ENCODE measurements at regions not wholly inside any gene's neighbourhood (a gene's known extent, or its start where the extent isn't known, plus 50 kb on each side); places are given as distances from the start of the nearest gene placed in this dataset.

GRCh38 chrX:21150208-21150607 is 224.0 kb upstream of the CNKSR2 start:
- no peak overlapping the region for H3K18ac ChIP-seq (ENCODE audit: low read length)
- no peak overlapping the region for H3K4me3 ChIP-seq (ENCODE audit: low read length in 2 of 2)
- no peak overlapping the region for H2BK12ac ChIP-seq (ENCODE audit: low read length)
- no peaks in the 10 kb centered on the region for H3K27me3 ChIP-seq (ENCODE audit: control insufficient read depth in 3 of 3, insufficient read depth in 3 of 3, low read depth in 1 of 3, low read length in 3 of 3)
- H3K79me1 ChIP-seq (ENCODE audit: low read depth, low read length) = no peaks in the 10 kb centered on the region
- H3K4me2 ChIP-seq (ENCODE audit: insufficient read depth, low read length, poor library complexity, severe bottlenecking) = no peak overlapping the region
- no peak overlapping the region for H2BK120ac ChIP-seq (ENCODE audit: low read depth, low read length)
- no peak overlapping the region for H3K4ac ChIP-seq (ENCODE audit: low read length)
- H2BK5ac ChIP-seq (ENCODE audit: low read length) = no peak overlapping the region
- H3K27ac ChIP-seq (replicated peaks; ENCODE audit: low read length) = no peak overlapping the region
- no peaks in the 10 kb centered on the region for H3K4me1 ChIP-seq (ENCODE audit: control insufficient read depth in 2 of 2, insufficient read depth in 1 of 2, low read depth in 1 of 2, low read length in 2 of 2)
- H3K9me3 ChIP-seq (replicated peaks in 1 of 2; ENCODE audit: control insufficient read depth in 2 of 2, insufficient read depth in 1 of 2, low read depth in 1 of 2, low read length in 2 of 2) = no peaks in the 10 kb centered on the region
- no peak overlapping the region for H3K9ac ChIP-seq (ENCODE audit: low read depth, low read length, poor library complexity)
- H2BK15ac ChIP-seq (ENCODE audit: low read length) = no peak overlapping the region
- H4K8ac ChIP-seq (ENCODE audit: low read depth, low read length) = no peak overlapping the region
- no peak for DNase-seq (ENCODE audit: low spot score)
- no peak overlapping the region for H3K14ac ChIP-seq (ENCODE audit: low read length)
- no peak overlapping the region for H4K91ac ChIP-seq (ENCODE audit: low read depth, low read length, poor library complexity)
- H3K36me3 ChIP-seq (replicated peaks in 1 of 2; ENCODE audit: control insufficient read depth in 2 of 2, insufficient read depth in 2 of 2, low read length in 2 of 2) = no peaks in the 10 kb centered on the region
- no peak overlapping the region for H2AFZ ChIP-seq (ENCODE audit: low read length)
- WGBS, 2 donors (ENCODE audit: extremely low coverage in 2 of 2, insufficient read length in 2 of 2, insufficient replicate concordance in 1 of 2) = no CpG with 5 or more reads among the region's 3 CpGs
- no peak overlapping the region for H2AK5ac ChIP-seq (ENCODE audit: low read depth, low read length)
- no peak overlapping the region for H3K23ac ChIP-seq (ENCODE audit: low read depth, low read length, poor library complexity)

- Histone ChIP-seq H3K4ac (ENCODE audit: low read length) (no peak overlapping the region), H2BK120ac (ENCODE audit: low read depth, low read length) (no peak overlapping the region), H3K18ac (ENCODE audit: low read length) (no peak overlapping the region), H2AK5ac (ENCODE audit: low read depth, low read length) (no peak overlapping the region), H2AFZ (ENCODE audit: low read length) (no peak overlapping the region), H4K91ac (ENCODE audit: low read depth, low read length, poor library complexity) (no peak overlapping the region), H3K4me1 (ENCODE audit: control insufficient read depth in 2 of 2, insufficient read depth in 1 of 2, low read depth in 1 of 2, low read length in 2 of 2) (no peaks in the 10 kb centered on the region), H2BK5ac (ENCODE audit: low read length) (no peak overlapping the region), H4K8ac (ENCODE audit: low read depth, low read length) (no peak overlapping the region), H3K27me3 (ENCODE audit: control insufficient read depth in 3 of 3, insufficient read depth in 3 of 3, low read depth in 1 of 3, low read length in 3 of 3) (no peaks in the 10 kb centered on the region), H3K9ac (ENCODE audit: low read depth, low read length, poor library complexity) (no peak overlapping the region), H3K79me1 (ENCODE audit: low read depth, low read length) (no peaks in the 10 kb centered on the region), H3K9me3 (replicated peaks in 1 of 2; ENCODE audit: control insufficient read depth in 2 of 2, insufficient read depth in 1 of 2, low read depth in 1 of 2, low read length in 2 of 2) (no peaks in the 10 kb centered on the region), H3K4me2 (ENCODE audit: insufficient read depth, low read length, poor library complexity, severe bottlenecking) (no peak overlapping the region), H3K23ac (ENCODE audit: low read depth, low read length, poor library complexity) (no peak overlapping the region), H3K14ac (ENCODE audit: low read length) (no peak overlapping the region), H3K36me3 (replicated peaks in 1 of 2; ENCODE audit: control insufficient read depth in 2 of 2, insufficient read depth in 2 of 2, low read length in 2 of 2) (no peaks in the 10 kb centered on the region), H3K27ac (replicated peaks; ENCODE audit: low read length) (no peak overlapping the region), H2BK12ac (ENCODE audit: low read length) (no peak overlapping the region), H3K4me3 (ENCODE audit: low read length in 2 of 2) (no peak overlapping the region), H2BK15ac (ENCODE audit: low read length) (no peak overlapping the region)
- no CpG with 5 or more reads among the region's 1 CpG for WGBS, 2 donors (ENCODE audit: extremely low coverage in 2 of 2, insufficient read length in 2 of 2, insufficient replicate concordance in 1 of 2)
- DNase-seq (ENCODE audit: low spot score) = no peak
Observed at GRCh38 chrX:21151051-21151450, 223.2 kb upstream of the CNKSR2 start.

DNA sequence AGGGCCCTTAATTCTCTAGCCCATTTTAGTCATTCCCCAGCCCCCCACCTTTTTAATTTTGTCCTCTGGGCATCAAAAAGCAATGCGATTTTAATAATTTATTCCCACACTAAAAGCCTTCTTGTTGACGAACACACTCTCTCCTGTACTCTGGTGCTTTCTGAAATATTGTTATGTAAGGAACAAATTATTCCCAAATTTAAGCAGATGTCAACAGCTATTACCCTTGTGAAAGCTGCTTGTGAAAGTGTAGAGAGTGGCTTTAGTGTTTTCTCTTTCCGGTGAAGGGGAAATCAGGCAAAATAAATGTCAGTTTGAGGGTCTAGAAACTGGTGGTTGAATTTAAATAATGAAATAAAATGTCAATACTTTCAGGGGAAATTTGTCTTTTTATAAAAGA is 221.2 kb upstream of the CNKSR2 start:
- no peak overlapping the region for H3K4ac ChIP-seq (ENCODE audit: low read length)
- no peak overlapping the region for H3K9ac ChIP-seq (ENCODE audit: low read depth, low read length, poor library complexity)
- WGBS, 2 donors (ENCODE audit: extremely low coverage in 2 of 2, insufficient read length in 2 of 2, insufficient replicate concordance in 1 of 2) = no CpG with 5 or more reads among the region's 3 CpGs
- H2BK15ac ChIP-seq (ENCODE audit: low read length) = no peak overlapping the region
- H3K18ac ChIP-seq (ENCODE audit: low read length) = no peak overlapping the region
- H3K4me2 ChIP-seq (ENCODE audit: insufficient read depth, low read length, poor library complexity, severe bottlenecking) = no peak overlapping the region
- no peak overlapping the region for H3K27ac ChIP-seq (replicated peaks; ENCODE audit: low read length)
- DNase-seq (ENCODE audit: low spot score) = no peak
- no peak overlapping the region for H3K4me3 ChIP-seq (ENCODE audit: low read length in 2 of 2)
- no peaks in the 10 kb centered on the region for H3K27me3 ChIP-seq (ENCODE audit: control insufficient read depth in 3 of 3, insufficient read depth in 3 of 3, low read depth in 1 of 3, low read length in 3 of 3)
- H4K91ac ChIP-seq (ENCODE audit: low read depth, low read length, poor library complexity) = no peak overlapping the region
- H3K23ac ChIP-seq (ENCODE audit: low read depth, low read length, poor library complexity) = no peak overlapping the region
- H3K14ac ChIP-seq (ENCODE audit: low read length) = no peak overlapping the region
- H2AFZ ChIP-seq (ENCODE audit: low read length) = peak overlapping the region; percentile 41
- no peaks in the 10 kb centered on the region for H3K4me1 ChIP-seq (ENCODE audit: control insufficient read depth in 2 of 2, insufficient read depth in 1 of 2, low read depth in 1 of 2, low read length in 2 of 2)
- H2BK12ac ChIP-seq (ENCODE audit: low read length) = no peak overlapping the region
- no peaks in the 10 kb centered on the region for H3K79me1 ChIP-seq (ENCODE audit: low read depth, low read length)
- H3K9me3 ChIP-seq (replicated peaks in 1 of 2; ENCODE audit: control insufficient read depth in 2 of 2, insufficient read depth in 1 of 2, low read depth in 1 of 2, low read length in 2 of 2) = no peaks in the 10 kb centered on the region
- H3K36me3 ChIP-seq (replicated peaks in 1 of 2; ENCODE audit: control insufficient read depth in 2 of 2, insufficient read depth in 2 of 2, low read length in 2 of 2) = no peaks in the 10 kb centered on the region
- no peak overlapping the region for H2BK5ac ChIP-seq (ENCODE audit: low read length)
- H4K8ac ChIP-seq (ENCODE audit: low read depth, low read length) = no peak overlapping the region
- H2BK120ac ChIP-seq (ENCODE audit: low read depth, low read length) = no peak overlapping the region
- H2AK5ac ChIP-seq (ENCODE audit: low read depth, low read length) = no peak overlapping the region

DNA sequence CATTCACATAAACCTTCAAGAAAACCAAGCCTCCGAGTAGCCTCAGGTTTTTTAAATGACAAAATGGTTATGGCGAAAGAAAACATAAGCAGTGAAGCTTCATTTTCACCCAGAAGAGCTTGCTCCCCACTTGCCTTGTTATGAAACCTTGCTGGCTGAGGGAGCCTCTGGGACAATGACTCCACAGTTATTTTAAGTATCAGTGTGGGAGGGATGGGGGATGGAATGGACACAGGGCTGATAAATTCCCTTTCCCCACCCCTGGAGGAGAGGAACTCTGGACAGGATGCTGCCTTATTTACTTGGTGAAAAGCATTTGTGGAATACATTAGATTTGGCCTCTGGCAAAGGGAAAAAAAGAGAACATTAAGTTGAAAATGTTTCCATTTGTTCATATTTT is 220.7 kb upstream of the CNKSR2 start:
- H3K18ac ChIP-seq (ENCODE audit: low read length) = no peak overlapping the region
- no peak overlapping the region for H4K91ac ChIP-seq (ENCODE audit: low read depth, low read length, poor library complexity)
- H3K4me3 ChIP-seq (ENCODE audit: low read length in 2 of 2) = no peak overlapping the region
- no peak overlapping the region for H3K9ac ChIP-seq (ENCODE audit: low read depth, low read length, poor library complexity)
- no CpG with 5 or more reads among the region's 2 CpGs for WGBS, 2 donors (ENCODE audit: extremely low coverage in 2 of 2, insufficient read length in 2 of 2, insufficient replicate concordance in 1 of 2)
- no peak overlapping the region for H2BK5ac ChIP-seq (ENCODE audit: low read length)
- H3K27ac ChIP-seq (replicated peaks; ENCODE audit: low read length) = no peak overlapping the region
- no peak overlapping the region for H2BK12ac ChIP-seq (ENCODE audit: low read length)
- no peaks in the 10 kb centered on the region for H3K79me1 ChIP-seq (ENCODE audit: low read depth, low read length)
- H3K9me3 ChIP-seq (replicated peaks in 1 of 2; ENCODE audit: control insufficient read depth in 2 of 2, insufficient read depth in 1 of 2, low read depth in 1 of 2, low read length in 2 of 2) = no peaks in the 10 kb centered on the region
- no peak for DNase-seq (ENCODE audit: low spot score)
- H3K4ac ChIP-seq (ENCODE audit: low read length) = no peak overlapping the region
- H2AK5ac ChIP-seq (ENCODE audit: low read depth, low read length) = no peak overlapping the region
- no peak overlapping the region for H3K23ac ChIP-seq (ENCODE audit: low read depth, low read length, poor library complexity)
- H3K4me1 ChIP-seq (ENCODE audit: control insufficient read depth in 2 of 2, insufficient read depth in 1 of 2, low read depth in 1 of 2, low read length in 2 of 2) = no peaks in the 10 kb centered on the region
- no peak overlapping the region for H2BK120ac ChIP-seq (ENCODE audit: low read depth, low read length)
- H3K4me2 ChIP-seq (ENCODE audit: insufficient read depth, low read length, poor library complexity, severe bottlenecking) = no peak overlapping the region
- H2BK15ac ChIP-seq (ENCODE audit: low read length) = no peak overlapping the region
- no peak overlapping the region for H3K14ac ChIP-seq (ENCODE audit: low read length)
- no peak overlapping the region for H4K8ac ChIP-seq (ENCODE audit: low read depth, low read length)
- no peaks in the 10 kb centered on the region for H3K36me3 ChIP-seq (replicated peaks in 1 of 2; ENCODE audit: control insufficient read depth in 2 of 2, insufficient read depth in 2 of 2, low read length in 2 of 2)
- peak overlapping the region; percentile 41 for H2AFZ ChIP-seq (ENCODE audit: low read length)
- H3K27me3 ChIP-seq (ENCODE audit: control insufficient read depth in 3 of 3, insufficient read depth in 3 of 3, low read depth in 1 of 3, low read length in 3 of 3) = no peaks in the 10 kb centered on the region
